ENCODE measurements at regions not wholly inside any gene's neighbourhood (a gene's known extent, or its start where the extent isn't known, plus 50 kb on each side); places are given as distances from the start of the nearest gene placed in this dataset.

GRCh38 chr5:67496051-67496450 is 299.5 kb upstream of the CD180 start:
- DNase-seq (ENCODE audit: low read depth), result no peak
- Histone ChIP-seq H3K36me3 (ENCODE audit: control insufficient read depth, insufficient read depth, low read length) (no peaks in the 10 kb centered on the region), H3K27me3 (ENCODE audit: control insufficient read depth, insufficient read depth, low read length) (no peaks in the 10 kb centered on the region), H3K4me3 (ENCODE audit: low read depth, low read length) (no peak overlapping the region)
- TF ChIP-seq, protein P1, sequence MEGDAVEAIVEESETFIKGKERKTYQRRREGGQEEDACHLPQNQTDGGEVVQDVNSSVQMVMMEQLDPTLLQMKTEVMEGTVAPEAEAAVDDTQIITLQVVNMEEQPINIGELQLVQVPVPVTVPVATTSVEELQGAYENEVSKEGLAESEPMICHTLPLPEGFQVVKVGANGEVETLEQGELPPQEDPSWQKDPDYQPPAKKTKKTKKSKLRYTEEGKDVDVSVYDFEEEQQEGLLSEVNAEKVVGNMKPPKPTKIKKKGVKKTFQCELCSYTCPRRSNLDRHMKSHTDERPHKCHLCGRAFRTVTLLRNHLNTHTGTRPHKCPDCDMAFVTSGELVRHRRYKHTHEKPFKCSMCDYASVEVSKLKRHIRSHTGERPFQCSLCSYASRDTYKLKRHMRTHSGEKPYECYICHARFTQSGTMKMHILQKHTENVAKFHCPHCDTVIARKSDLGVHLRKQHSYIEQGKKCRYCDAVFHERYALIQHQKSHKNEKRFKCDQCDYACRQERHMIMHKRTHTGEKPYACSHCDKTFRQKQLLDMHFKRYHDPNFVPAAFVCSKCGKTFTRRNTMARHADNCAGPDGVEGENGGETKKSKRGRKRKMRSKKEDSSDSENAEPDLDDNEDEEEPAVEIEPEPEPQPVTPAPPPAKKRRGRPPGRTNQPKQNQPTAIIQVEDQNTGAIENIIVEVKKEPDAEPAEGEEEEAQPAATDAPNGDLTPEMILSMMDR (IDR thresholded peaks at IDR 0.05; ENCODE audit: insufficient read depth, low read length, poor library complexity, severe bottlenecking), result no peak

DNA sequence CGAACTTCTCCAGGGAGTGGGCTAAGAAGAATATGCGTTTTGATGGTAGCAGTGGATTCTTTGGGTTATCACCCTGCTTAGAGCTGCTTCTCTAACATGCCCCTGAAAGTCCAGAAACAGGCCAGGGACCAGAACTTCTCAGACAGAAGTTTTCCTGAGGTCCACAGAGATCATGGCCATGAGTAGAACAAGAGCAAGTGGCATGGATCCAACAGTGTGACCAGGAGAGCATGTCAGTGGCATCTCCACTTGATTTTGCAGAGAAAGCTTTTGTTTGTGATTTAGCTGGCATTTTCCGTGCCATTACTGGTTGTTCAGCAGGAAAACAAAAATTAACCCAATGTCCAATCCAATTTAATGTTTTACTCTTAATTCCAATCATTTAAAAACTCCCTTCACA is 298.5 kb upstream of the CD180 start:
- Histone ChIP-seq H3K4me3 (ENCODE audit: low read depth, low read length) (no peak overlapping the region), H3K36me3 (ENCODE audit: control insufficient read depth, insufficient read depth, low read length) (no peaks in the 10 kb centered on the region), H3K27me3 (ENCODE audit: control insufficient read depth, insufficient read depth, low read length) (no peaks in the 10 kb centered on the region)
- DNase-seq (ENCODE audit: low read depth), result no peak
- TF ChIP-seq, protein P1 (IDR thresholded peaks at IDR 0.05; ENCODE audit: insufficient read depth, low read length, poor library complexity, severe bottlenecking), result no peak

- H3K27me3 ChIP-seq (ENCODE audit: control insufficient read depth, insufficient read depth, low read length), result no peaks in the 10 kb centered on the region
- no peak overlapping the region for H3K4me3 ChIP-seq (ENCODE audit: low read depth, low read length)
- DNase-seq (ENCODE audit: low read depth), result no peak
- no peaks in the 10 kb centered on the region for H3K36me3 ChIP-seq (ENCODE audit: control insufficient read depth, insufficient read depth, low read length)
- TF ChIP-seq, protein P1 (IDR thresholded peaks at IDR 0.05; ENCODE audit: insufficient read depth, low read length, poor library complexity, severe bottlenecking), result no peak
These were observed 297.7 kb upstream of the CD180 start for GRCh38 chr5:67494186-67494855.

GRCh38 chr5:67493676-67494075 is 297.1 kb upstream of the CD180 start:
- TF ChIP-seq, protein P1 (IDR thresholded peaks at IDR 0.05; ENCODE audit: insufficient read depth, low read length, poor library complexity, severe bottlenecking), result peak; percentile 11
- DNase-seq (ENCODE audit: low read depth), result no peak
- no peaks in the 10 kb centered on the region for H3K36me3 ChIP-seq (ENCODE audit: control insufficient read depth, insufficient read depth, low read length)
- no peak overlapping the region for H3K4me3 ChIP-seq (ENCODE audit: low read depth, low read length)
- H3K27me3 ChIP-seq (ENCODE audit: control insufficient read depth, insufficient read depth, low read length), result no peaks in the 10 kb centered on the region

- DNase-seq (ENCODE audit: low read depth), result no peak
- H3K27me3 ChIP-seq (ENCODE audit: control insufficient read depth, insufficient read depth, low read length), result no peaks in the 10 kb centered on the region
- TF ChIP-seq, protein P1 (IDR thresholded peaks at IDR 0.05; ENCODE audit: insufficient read depth, low read length, poor library complexity, severe bottlenecking), result no peak
- no peaks in the 10 kb centered on the region for H3K36me3 ChIP-seq (ENCODE audit: control insufficient read depth, insufficient read depth, low read length)
- no peak overlapping the region for H3K4me3 ChIP-seq (ENCODE audit: low read depth, low read length)
These were observed 294.1 kb upstream of the CD180 start for GRCh38 chr5:67490543-67491321.

Data from kidney epithelial cell (primary cell).